M059J (cell line): ENCODE measurements at regions not wholly inside any gene's neighbourhood (a gene's known extent, or its start where the extent isn't known, plus 50 kb on each side); places are given as distances from the start of the nearest gene placed in this dataset.

Experiments
- DNase-seq: peaks from one replicate; pipeline ENCODE4 v3.0.0-alpha.2; 2012; ENCODE audit warnings: low read depth

GRCh38 chr13:66071608-66072007, 1158.5 kb downstream of the PCDH9 start:
- no peak for DNase-seq

DNA sequence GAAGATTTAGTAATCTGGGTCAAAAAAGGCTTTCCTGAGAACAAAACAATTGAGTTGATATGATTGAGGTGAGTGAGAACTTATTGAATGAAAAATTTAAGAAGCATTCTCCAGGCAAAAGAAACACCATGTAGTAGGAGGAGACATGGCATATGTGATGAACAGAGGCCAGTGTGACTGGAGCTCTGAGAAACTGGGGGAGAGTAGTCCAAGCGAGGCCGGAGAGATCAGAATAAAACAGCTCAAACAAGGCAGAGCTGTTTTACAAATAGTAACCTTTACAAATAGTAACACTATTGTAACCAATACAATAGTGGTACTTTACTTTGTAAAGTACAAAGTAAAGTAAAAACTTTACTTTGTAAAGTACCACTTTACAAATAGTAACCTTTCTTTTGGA, 1159.1 kb downstream of the PCDH9 start:
- no peak for DNase-seq

- DNase-seq, result no peak
Measured at GRCh38 chr13:66069570-66069969, 1160.6 kb downstream of the PCDH9 start.

- DNase-seq, result no peak
Measured at GRCh38 chr13:66068683-66069082, 1161.5 kb downstream of the PCDH9 start.

GRCh38 chr13:66048888-66049287, 1181.2 kb downstream of the PCDH9 start:
- no peak for DNase-seq

DNA sequence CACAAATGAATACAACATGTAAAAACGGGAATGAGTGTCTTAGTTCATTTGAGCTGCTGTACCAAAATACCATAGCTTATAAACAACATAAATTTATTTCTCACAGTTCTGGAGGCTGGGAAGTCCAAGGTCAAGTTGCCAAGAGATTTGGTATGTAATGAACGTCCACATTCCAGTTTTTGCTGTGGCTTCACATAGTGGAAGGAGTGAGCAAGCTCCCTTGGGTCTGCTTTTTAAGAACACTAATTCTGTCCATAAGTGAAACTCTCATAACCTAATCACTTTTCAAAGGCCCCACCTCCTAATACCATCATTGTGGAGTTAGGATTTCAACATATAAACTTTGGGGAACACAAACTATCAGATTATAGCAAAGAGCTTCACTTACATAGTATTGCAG, 1189.6 kb downstream of the PCDH9 start:
- DNase-seq, result no peak

DNA sequence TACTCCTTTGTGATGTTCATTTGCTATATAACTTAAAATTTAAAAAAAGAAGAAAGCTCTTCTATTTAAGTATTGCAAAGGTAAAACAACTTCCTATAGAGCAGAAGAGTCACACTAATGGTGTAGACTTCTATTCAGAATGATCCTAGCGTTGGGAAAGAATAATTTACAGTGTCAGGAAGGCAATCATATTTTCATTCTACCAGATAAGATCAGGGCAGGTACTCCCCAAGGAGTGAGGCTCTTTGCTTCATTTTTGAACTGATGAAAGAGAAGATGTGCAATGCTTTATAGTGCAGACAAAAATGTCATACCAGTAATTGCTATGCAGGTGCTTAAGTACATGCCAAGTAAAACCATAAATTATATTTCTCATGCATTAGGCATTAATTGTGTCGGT, 1193.0 kb downstream of the PCDH9 start:
- DNase-seq, result no peak

DNA sequence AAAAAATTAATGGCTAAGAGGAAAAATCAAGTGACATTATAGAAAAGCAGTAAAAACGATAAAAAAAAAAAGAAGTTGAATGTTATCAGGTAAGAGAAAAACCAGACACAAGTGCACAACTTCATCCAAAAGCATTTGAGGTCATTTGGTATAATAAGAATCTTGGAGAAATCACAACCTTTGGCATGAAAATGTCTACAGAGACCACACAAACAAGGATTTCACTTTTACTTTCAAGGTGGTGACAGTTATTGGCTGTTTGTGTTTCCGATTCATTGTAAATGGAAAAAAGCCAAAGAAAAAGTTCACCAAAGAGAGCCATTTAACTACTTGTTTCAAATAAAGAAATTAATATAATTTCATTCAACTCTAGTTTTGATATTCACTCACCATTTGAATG, 1193.5 kb downstream of the PCDH9 start:
- DNase-seq, result no peak

DNA sequence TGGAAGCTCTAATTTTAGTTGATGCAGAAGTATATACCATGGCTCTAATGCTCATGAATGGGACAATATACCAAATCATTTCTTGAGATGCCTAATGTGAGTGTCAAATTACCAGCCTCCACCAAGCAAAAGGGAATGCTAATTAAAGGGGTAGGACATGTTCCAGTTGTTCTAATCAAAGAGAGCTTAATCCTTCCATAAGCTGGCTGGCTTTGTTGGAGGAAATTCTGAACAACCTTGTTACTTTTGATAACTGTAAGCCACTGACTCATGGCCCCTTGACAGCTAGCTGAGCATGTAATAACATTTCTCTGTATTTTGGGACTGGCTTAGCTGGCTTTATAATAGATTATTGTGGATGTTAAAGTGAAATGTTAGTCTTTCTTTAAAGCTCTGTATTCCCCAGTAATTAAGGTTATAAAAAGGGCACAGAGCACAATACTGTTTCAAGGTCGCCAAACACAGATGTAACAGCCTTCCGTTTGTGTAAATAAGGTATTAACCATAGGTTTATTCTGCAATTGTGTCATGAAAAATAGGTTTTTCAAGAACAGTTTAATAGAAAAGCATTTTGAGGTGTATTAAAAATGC, 1194.0 kb downstream of the PCDH9 start:
- DNase-seq, result no peak

DNA sequence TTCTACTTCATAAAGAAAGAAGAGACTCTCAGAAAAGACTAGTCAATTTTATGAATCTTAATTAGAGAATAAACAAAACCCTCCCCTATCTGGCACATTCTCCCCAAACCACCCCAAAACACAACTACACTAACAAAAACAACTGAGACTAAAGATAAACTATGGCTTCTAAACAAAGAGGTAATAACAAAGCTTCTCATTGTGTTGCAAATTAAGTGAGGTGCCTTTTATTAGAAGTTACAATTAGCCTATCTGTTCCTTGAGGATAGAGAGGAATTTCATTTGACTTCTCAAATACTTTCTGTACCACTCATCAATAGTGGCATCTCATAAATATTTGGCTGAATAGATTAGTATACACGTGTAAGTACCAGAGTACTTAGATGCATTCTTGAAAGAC, 1196.2 kb downstream of the PCDH9 start:
- DNase-seq, result no peak

GRCh38 chr13:66021846-66022245, 1208.3 kb downstream of the PCDH9 start:
- no peak for DNase-seq

- no peak for DNase-seq
Measured at GRCh38 chr13:66014771-66015170, 1215.4 kb downstream of the PCDH9 start.

DNA sequence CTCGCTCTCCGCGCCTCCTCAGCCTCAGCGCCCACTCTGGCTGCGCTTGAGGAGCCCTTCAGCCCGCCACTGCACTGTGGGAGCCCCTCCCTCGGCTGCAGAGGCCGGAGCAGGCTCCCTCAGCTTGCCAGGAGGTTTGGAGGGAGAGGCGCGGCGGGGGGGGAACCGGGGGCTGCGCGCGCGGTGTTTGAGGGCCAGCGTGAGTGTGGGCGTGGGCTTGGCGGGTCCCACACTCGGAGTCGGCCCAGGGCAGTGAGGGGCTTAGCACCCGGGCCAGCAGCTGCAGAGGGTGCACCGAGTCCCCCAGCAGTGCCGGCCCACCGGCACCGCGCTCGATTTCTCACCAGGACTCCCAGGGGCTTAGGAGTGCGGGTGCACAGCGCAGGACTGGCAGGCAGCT, 1220.9 kb downstream of the PCDH9 start:
- DNase-seq, result no peak

- DNase-seq, result no peak
Measured at GRCh38 chr13:66003558-66003957, 1226.6 kb downstream of the PCDH9 start.

- DNase-seq, result no peak
Measured at GRCh38 chr13:66001140-66001539, 1229.0 kb downstream of the PCDH9 start.

DNA sequence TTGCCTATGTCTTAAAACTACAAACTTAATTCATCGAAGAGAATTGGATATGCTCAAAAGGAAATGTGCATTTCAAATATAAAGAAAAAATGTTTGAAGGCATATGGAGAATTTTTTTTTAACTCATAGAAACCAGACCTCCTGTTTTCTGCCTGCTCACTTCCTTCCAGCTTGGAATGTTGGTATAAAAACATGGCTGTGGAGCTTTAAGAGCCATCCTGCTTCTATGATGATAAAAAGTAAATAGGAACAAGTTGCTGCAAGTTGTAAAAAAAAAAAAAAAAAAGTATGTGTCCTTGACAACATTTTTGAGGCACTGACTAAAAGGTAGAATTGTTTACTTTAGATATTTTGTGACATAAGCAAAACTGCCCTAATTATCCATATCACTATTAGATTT, 1230.7 kb downstream of the PCDH9 start:
- no peak for DNase-seq

- no peak for DNase-seq
Measured at GRCh38 chr13:65990684-65991083, 1239.5 kb downstream of the PCDH9 start.

DNA sequence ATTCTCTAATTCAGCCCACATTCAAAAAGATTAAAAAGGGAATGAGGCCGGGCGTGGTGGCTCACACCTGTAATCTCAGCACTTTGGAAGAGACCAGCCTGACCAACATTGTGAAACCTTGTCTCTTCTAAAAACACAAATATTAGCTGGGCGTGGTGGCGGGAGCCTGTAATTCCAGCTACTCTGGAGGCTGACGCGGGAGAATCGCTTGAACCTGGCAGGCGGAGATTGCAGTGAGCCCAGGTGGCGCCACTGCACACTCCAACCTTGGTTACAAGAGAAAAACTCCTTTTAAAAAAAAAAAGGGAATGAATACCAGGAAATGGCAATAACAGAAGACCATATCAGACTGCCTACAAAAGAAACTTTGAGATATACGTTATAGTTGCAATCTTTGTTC, 1244.5 kb downstream of the PCDH9 start:
- no peak for DNase-seq

DNA sequence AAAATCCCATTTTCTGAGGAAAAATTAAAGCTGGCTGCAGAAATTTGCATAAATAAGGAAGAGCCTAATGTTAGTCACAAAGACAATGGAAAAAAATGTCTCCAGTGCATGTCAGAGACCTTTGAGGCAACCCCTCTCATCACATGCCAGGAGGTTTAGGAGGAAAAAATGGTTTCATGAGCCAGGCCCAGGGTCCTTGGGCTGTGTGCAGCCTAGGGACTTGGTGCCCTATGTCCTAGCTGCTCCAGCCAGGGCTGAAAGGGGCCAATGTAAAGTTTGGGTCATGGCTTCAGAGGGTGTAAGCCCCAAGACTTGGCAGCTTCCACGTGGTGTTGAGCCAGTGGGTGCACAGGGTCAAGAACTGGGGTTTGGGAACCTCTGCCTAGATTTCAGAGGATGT, 1252.6 kb downstream of the PCDH9 start:
- no peak for DNase-seq

DNA sequence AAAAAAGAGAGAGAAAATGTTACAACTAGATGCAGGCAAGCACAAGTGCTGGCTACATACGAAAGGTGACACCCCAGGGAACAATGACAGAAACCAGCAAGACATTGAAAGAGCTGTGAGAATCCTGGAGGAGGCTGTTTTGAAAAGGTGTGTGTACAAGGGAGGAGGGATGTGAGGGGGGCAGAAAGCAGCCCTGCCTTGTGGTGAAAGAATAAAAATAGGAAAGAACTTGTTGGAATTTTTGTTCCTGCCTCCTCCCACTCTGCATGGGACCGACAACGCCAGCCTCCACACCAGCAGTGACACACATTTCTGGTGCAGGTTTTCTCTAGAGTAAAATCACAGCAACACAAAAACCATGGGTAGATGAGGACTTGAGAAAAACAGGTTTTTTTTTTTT, 1258.6 kb downstream of the PCDH9 start:
- DNase-seq, result no peak

- peak; percentile 5 for DNase-seq
Measured at GRCh38 chr13:65966991-65967451, 1263.1 kb downstream of the PCDH9 start.

DNA sequence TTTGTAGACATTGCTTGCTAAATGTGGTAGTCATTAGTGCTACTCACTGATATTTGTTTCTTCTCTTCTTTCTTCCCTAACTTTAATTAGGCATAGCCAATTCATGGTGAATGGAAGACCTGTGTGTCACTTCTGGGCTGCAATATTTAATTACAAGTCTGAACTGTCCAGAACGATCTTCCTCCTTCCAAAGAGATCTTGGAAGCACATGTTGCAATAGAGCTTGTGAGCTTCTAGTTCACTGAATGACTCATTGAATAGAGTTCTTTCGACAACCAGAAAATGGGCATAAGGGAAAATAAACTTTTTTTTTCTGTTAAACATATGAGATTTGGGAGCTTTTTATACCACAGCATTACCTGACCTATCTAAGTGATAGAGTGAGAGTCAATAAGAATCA, 1264.6 kb downstream of the PCDH9 start:
- DNase-seq, result no peak

GRCh38 chr13:65964672-65965071, 1265.5 kb downstream of the PCDH9 start:
- no peak for DNase-seq

DNA sequence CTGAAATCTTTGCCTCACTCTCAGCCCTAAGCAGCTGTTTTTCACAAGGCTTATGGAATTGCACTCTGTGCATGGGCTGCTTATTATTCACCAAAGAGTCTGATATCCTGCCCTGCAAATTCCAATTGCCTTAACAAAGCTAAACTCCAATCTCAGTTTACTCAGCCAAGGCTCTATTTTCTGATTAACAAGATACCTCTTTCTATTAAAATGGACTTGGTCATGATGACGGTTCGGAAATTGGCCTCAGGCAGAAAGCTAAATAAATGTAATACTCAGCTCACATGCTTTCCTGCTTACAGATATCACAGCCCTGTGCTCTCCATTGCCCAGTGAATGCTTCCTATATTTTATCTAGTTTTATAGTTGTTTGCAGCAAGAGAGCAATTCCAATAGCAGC, 1270.8 kb downstream of the PCDH9 start:
- DNase-seq, result peak; percentile 24

DNA sequence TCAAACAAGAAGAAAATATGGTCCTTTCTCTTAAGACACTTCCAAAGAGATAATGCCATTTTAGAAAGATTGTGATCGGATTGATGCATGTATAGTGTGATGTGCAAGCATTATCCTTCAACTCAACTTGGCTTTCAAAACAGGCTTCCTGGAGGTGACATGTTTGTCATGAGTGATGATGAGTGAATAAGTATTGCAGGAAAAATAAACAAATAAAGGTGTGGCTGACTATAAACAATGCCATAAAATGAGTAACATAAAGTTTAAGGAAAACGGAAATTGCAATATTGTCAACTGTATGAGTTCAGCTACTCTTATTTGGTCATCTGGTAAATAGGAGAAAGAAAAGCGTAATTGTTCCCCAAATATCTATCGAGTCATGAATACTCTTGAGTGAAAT, 1283.7 kb downstream of the PCDH9 start:
- DNase-seq, result no peak
